GM19324 (cell line): ENCODE measurements at regions not wholly inside any gene's neighbourhood (a gene's known extent, or its start where the extent isn't known, plus 50 kb on each side); places are given as distances from the start of the nearest gene placed in this dataset.

Experiments
- ATAC-seq: cut with Tn5 transposase; IDR thresholded peaks from one replicate; pipeline ENCODE4 v1.9.1; 2021; ENCODE audit warnings: mild to moderate bottlenecking, moderate library complexity; ENCODE audit not compliant: unreplicated experiment, low FRiP score

- no peak for ATAC-seq
Measured at GRCh38 chr19:28948026-28948425, 264.9 kb downstream of the UQCRFS1 start.

GRCh38 chr19:28943651-28944050 is 269.3 kb downstream of the UQCRFS1 start:
- ATAC-seq: no peak

GRCh38 chr19:28941833-28942232 is 271.1 kb downstream of the UQCRFS1 start:
- no peak for ATAC-seq

DNA sequence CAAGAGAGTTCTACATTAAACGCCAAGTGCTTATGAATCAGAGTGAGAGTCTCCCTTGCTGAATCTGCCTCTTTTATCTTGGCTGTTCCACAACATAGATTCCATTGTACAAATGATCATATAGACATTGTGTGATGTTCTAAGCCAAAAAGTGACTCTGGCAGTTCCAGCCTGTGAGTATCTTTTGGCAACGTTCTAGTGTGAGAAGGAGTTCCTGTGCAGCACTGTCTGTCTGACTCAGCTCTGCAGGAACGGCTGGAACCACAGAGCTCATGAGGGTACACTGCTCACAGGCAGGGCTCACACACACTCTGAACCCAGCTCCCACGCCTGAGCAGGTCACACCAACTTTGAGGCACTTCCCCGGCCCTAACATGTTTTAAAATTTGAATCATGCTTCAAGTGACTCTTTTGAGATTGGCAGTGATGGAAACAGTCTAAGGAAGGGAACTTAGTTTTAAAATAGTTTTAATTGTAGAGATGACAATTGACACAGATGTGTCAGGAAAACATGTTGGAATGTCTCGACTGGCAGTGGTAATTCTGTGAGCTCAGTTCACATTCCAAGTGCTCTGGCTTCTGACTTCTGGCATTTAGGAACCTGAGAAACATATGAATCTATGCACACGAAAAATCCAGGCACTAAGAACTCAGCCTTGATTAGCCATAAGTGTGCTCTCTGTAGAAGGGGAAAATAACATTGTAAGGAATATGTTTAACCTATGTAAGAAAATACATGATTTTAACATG is 272.0 kb downstream of the UQCRFS1 start:
- ATAC-seq: no peak

DNA sequence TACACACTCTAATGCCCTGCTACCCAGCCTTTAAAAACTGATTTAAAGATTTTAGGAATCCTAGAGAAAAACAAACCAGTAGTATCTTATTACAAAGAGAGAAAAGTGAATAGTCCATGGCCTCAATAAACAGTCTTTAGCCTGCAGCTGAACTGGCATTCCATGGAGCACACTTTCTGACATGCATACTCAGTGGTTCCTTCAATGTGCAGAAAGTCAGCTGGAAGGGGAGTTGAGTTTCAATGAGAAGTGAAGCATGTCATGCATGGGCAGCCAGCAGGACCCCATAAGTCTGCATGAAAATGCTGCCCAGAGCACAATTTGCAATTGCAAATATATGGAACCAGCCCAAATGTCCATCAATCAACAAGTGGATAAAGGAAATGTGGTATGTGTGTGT is 273.7 kb downstream of the UQCRFS1 start:
- ATAC-seq: no peak

DNA sequence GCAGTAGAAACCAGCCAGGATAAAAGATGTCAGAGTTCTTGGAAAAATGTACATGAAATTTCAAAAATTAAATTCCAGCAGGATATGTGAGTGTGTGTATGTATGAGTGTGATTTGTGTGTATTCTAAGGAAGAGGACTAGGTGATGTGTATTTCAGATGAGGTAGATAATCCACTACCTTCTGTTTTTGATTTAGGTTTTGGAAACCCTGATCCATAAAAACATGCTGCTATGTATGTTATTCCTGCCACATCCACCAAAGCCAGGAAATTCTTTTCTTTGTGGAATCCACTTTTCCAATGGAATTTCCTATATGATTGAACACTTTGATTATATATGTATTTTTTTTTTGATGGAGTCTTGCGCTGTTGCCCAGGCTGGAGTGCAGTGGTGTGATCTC is 276.9 kb downstream of the UQCRFS1 start:
- no peak for ATAC-seq

DNA sequence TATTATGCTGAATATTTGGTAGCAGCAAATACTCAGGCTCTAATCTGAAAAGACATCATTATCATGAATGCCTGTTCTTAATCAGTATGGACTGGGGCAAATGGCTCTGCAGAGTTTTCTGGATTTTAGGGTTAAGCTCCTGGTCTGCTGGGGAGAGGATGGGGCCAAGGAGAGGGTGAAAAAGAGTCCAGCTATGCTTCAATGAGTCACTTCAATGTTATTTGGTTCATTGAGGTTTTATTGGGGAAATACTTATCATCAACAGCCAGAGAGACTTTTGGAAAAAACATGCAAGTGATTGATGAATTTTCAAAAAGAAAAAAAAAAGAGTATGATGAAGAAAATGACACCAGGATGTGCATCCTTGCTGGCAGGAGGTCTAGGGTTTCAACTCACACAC is 278.3 kb downstream of the UQCRFS1 start:
- no peak for ATAC-seq

GRCh38 chr19:28933039-28933438 is 279.9 kb downstream of the UQCRFS1 start:
- ATAC-seq: no peak

- ATAC-seq: no peak
Measured at GRCh38 chr19:28932446-28932845, 280.5 kb downstream of the UQCRFS1 start.

DNA sequence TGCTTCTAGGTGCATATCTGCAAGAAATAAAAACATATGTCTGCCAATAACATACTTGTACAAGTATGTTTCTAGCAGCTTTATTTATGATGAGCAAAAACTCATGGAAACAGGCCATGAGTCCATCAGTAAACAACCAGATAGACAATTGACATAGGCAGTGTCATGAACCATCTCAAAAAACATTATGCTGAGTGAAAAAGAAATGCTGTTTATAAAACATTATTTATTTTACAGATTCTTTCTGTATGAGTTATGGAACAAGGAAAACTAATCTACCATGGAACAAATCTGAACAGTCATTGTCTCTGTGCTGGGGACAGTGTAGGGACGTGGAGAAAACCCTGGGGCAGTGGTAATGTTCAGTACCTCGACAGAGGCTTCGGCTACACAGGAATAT is 283.9 kb downstream of the UQCRFS1 start:
- no peak for ATAC-seq

GRCh38 chr19:28927456-28927855 is 285.5 kb downstream of the UQCRFS1 start:
- no peak for ATAC-seq

- ATAC-seq: no peak
Measured at GRCh38 chr19:28920269-28921066, 292.5 kb downstream of the UQCRFS1 start.

DNA sequence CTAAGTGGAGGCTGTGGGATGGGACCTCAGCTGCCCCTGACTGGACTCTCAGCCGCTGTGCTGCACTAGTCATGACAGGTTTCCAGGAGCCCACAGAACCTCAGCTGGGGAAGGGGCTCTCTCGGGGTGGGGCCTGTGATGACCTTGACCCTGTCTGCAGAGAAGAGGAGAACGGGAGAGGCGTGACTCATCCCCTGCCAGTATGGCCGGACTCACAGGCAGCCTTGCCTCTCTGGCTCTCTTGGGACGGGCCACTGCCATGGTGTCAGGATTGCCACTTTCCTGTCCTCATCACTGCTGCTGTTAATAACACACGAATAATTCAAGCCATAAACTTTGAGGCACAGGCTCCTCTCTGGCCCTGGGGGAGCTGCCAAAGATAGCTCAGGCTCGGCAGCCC is 295.3 kb downstream of the UQCRFS1 start:
- ATAC-seq: no peak

GRCh38 chr19:28915737-28916460 is 297.1 kb downstream of the UQCRFS1 start:
- no peak for ATAC-seq

DNA sequence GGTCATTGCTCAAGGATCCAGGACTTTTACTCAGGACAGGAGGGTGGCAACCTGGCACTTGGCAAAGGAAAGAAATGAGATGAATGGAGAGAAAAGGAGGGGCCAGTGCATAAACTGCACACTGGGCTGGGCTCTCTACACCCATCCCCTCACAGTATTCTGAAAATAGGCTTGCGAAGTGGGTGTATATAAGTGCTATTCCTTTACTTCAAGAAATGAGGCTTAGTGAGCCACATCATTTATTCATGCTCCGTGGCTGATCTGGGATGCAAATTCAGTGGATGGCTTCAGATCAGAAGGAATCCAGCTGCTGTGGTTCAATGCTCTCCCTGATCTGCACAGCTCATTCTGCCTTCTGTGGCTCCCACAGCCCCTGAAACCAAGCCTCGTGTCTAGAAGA is 297.7 kb downstream of the UQCRFS1 start:
- no peak for ATAC-seq

DNA sequence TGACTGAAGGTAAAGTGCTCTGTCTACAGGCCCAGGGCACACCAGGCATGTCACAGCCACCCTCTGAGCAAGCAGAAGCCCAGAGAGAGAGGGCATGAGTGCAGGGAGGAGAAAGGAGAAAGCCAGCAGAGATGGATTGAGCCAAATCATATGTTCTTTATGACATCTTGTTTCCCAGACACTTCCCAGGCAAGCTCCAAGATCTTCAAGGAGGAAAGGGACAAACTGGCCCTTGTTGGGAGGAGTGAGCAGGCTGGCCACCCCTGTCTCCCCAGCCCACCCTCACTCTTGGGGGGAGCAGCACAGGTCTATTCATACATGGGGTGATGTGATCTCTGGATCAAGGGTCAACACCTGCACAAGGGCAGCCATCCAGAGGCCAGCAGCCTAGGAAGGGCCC is 298.8 kb downstream of the UQCRFS1 start:
- no peak for ATAC-seq

- no peak for ATAC-seq
Measured at GRCh38 chr19:28913626-28914025, 299.3 kb downstream of the UQCRFS1 start.

- ATAC-seq: no peak
Measured at GRCh38 chr19:28908941-28909340, 304.0 kb downstream of the UQCRFS1 start.

DNA sequence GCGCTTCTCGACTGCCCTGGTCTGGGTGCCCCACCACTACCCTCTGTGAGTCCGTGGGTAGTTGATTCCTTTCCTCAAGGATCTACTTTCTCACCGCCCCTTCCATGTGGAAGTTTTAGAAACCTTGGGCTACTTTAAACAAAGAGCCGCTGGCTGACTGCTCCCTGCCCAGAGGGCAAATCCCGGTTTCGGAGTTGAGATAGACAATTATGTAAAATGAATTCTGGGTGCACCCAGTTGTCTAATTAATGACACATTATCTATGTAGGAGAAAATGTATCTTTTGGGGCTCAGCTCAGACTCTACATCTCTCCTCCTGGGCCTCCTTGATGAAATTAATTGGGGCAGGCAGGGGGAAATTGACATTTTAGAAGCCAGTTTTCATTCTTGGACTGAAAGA is 305.4 kb downstream of the UQCRFS1 start:
- ATAC-seq: no peak

GRCh38 chr19:28905996-28906395 is 307.0 kb downstream of the UQCRFS1 start:
- ATAC-seq: no peak

DNA sequence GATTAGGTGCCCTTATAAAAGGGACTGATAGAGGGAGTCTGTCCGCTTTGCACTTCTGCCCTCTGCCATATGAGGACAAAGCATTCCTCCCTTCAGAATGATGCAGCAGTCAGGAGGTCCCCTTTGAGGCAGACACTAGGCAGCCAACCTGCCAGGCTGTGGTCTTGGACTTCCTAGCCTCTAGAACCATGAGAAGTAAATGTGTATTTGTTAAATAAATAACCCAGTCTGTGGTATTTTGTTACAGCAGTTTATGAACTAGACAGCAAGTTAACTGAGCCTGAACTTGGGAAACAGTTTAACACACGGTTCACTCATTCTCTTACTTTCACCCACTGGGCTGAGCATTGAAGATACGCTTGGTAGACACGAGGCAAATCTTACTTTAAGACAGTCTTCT is 313.2 kb downstream of the UQCRFS1 start:
- ATAC-seq: no peak
